Stomach (tissue), 8 donors: ENCODE measurements at regions not wholly inside any gene's neighbourhood (a gene's known extent, or its start where the extent isn't known, plus 50 kb on each side); places are given as distances from the start of the nearest gene placed in this dataset.

ENCODE experiments used
- DNase-seq, 2 donors: peaks; one replicate each; pipeline versions ENCODE4 v3.0.0 to v3.0.0-alpha.2; 2013 to 2019
- H3K27ac ChIP-seq, 5 donors: fragments of 200-600 bp in 4 of 5; sonication (generic) in 4 of 5; one replicate each; pipeline ENCODE4 v1.5.1; 2013 to 2019; ENCODE audit warnings: mild to moderate bottlenecking in 1 of 5, moderate library complexity in 1 of 5
- H3K27me3 ChIP-seq, 3 donors: fragments of 200-600 bp; sonication (generic); one replicate each; pipeline ENCODE4 v1.5.1; 2017 to 2019; ENCODE audit warnings: mixed run types in 1 of 3
- H3K36me3 ChIP-seq, 4 donors: fragments of 200-600 bp; sonication (generic); 1 replicate in 3 of 4; 2 replicates in 1 of 4; pipeline ENCODE4 v1.5.1; 2016 to 2019
- H3K4me1 ChIP-seq, 4 donors: fragments of 200-600 bp; sonication (generic); one replicate each; pipeline ENCODE4 v1.5.1; 2016 to 2019
- H3K4me3 ChIP-seq, 4 donors: fragments of 200-600 bp; sonication (generic) in 3 of 4; one replicate each; pipeline ENCODE4 v1.5.1; 2016 to 2019; ENCODE audit warnings: mild to moderate bottlenecking in 1 of 4
- H3K9me3 ChIP-seq, 4 donors: fragments of 200-600 bp; sonication (generic); one replicate each; pipeline ENCODE4 v1.5.1; 2016 to 2019
- CTCF ChIP-seq, 7 experiments: fragments of 450-650 bp in 4 of 7; fragments of 200-600 bp in 3 of 7; sonication (generic) in 3 of 7; IDR thresholded peaks; one replicate each; pipeline ENCODE4 v1.5.1; 2016 to 2019; ENCODE audit warnings: antibody characterized with exemption in 7 of 7, control low read depth in 2 of 7, mild to moderate bottlenecking in 1 of 7
- EP300 ChIP-seq: sonication (generic); formaldehyde crosslinking; IDR thresholded peaks from one replicate; pipeline ENCODE4 v1.6.1; 2017; ENCODE audit warnings: antibody characterized with exemption
- POLR2A ChIP-seq, 4 donors: fragments of 450-650 bp; IDR thresholded peaks; one replicate each; pipeline ENCODE4 v1.6.1; 2016; ENCODE audit warnings: antibody characterized with exemption in 4 of 4, control low read depth in 2 of 4, mild to moderate bottlenecking in 1 of 4, moderate library complexity in 1 of 4
- POLR2AphosphoS5 ChIP-seq, 3 donors: sonication (generic); formaldehyde crosslinking; IDR thresholded peaks; one replicate each; pipeline ENCODE4 v1.6.1; 2016; ENCODE audit warnings: antibody characterized with exemption in 3 of 3
- WGBS, 5 donors: extraction: QIAGEN DNeasy Blood & Tissue Kit in 3 of 5; methylation state at CpG; one replicate each; pipeline versions ENCODE4 v1.1.5 to v1.1.7; 2013 to 2018; 5-methylcytosine and 5-hydroxymethylcytosine counted together
- intact Hi-C: fragments of 100-400 bp; cut with DNase I; formaldehyde crosslinking; loops from one replicate; pipeline ENCODE4 v1.15.1; 2023; ENCODE audit warnings: low total_unique reads
- donor health status: healthy with polysubstance abuse.
- donor health status: Bipolar disorder and iron deficiency.
- donor health status: healthy.

DNA sequence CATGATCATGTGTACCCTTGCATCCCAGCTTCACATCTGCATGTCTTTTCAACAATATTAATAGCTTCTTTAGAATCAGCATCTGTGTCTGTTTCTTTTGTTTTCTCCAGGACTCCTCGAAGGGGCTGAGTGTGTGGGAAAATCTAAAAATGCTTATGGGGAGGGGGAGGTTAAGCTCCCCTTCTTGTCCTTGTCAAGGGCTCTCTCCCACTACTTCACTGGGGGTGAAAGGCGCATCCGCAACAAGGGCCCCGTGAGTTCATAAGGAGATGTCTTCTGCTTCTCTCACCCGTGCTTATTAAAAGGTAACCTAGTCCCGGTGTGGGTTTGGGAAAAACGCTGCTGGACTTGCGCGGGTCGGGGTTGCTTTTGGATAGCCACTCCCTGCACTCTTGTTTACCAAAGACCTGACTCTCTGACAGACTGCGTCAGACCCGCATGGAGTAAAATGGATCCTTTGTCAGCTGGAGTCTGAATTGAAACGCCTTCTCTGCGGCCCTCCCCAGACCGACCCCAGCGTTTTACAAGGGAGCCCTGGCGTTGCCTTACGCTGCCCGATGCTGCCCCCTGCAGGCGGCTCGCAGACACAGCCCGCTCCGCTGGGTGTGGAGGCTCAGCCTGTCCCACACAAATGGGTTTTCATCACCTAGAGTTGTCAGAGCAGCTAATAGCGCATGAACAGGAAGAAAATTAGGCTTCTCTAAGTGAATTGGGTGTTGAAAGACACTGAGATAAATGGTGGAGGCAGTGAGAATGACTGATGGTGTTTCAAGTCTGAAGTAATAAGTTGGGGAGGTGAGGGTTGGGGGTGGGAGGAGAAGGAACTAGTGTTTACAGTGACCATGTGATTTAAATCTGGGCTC lies 53.8 kb downstream of the IER5 start:
- Histone ChIP-seq H3K36me3 (no peaks in the 10 kb centered on the region), H3K27ac (peak overlapping the region in 4 of 5 donors; percentile 11 to 67 (median 38)), H3K27me3 (no peaks in the 10 kb centered on the region), H3K4me3 (peak overlapping the region in 3 of 4 donors; percentile 23 to 29 (median 27)), H3K4me1 (peaks cover 6 to 24% (median 14%) of the 10 kb centered on the region in 4 donors), H3K9me3 (no peaks in the 10 kb centered on the region)
- TF ChIP-seq CTCF (IDR thresholded peaks at IDR 0.05) (peak in 6 of 7 experiments; percentile 48 to 97 (median 93)), POLR2AphosphoS5 (IDR thresholded peaks at IDR 0.05) (peak in 2 of 3 donors; percentile 15 to 76), EP300 (no peak), POLR2A (IDR thresholded peaks at IDR 0.05) (no peak)
- WGBS, 5 donors: 12 to 26% (median 13%) methylated on average over 17 to 24 of the region's 24 CpGs
- DNase-seq: peak; percentile 90 to 96
- intact Hi-C loops: loop anchor here (10.0 kb wide), 2 partner anchors 108 to 258 kb away; partner anchors contain the start of gene MR1

DNA sequence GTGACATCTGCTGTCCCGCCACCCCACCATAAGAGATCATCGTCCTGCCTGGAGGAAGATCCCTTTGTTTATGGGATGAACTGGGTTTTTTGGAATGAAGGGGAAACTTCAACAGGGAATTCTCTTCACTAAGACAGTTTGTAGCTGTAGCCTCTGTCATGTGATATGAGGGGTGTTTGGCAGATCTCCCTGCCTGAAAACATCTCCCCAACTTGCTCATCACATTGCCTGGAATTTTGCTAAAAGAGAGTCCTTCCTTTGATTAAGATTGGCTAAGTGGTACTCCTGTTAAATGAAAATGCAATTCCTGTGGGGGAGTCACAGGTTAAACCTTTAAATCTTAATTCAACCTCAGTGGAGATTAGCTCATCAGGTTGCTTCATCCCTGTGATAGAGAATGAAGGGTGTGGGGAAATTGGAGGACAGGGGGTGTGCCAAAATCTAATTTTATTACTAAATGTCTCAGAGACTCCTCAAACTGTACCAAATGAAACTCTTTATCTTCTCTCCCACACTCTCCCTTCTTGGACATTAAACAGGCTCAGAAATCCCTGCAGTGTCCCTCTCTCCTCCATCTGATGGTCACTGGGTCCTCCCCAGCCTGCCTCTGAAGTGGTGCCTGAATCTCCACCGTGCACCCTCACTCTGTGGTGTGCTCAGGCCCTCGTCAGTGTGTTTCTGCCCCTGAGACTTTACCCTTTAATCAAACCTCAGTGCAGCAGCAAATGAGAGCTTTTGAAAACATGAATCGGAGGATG lies 54.8 kb downstream of the IER5 start:
- 45 to 68% (median 57%) methylated on average over 5 of the region's 5 CpGs for WGBS, 5 donors
- H3K9me3 ChIP-seq: no peaks in the 10 kb centered on the region
- intact Hi-C loops: loop anchor here (10.0 kb wide), 2 partner anchors 108 to 258 kb away; partner anchors contain the start of gene MR1
- no peak overlapping the region for H3K4me3 ChIP-seq
- H3K4me1 ChIP-seq: peaks cover 6 to 24% (median 14%) of the 10 kb centered on the region in 4 donors
- H3K36me3 ChIP-seq: no peaks in the 10 kb centered on the region
- DNase-seq: peak in 1 of 2 donors; percentile 52
- H3K27me3 ChIP-seq: no peaks in the 10 kb centered on the region
- H3K27ac ChIP-seq: peak overlapping the region in 3 of 5 donors; percentile 30 to 67 (median 47)
- TF ChIP-seq POLR2AphosphoS5 (IDR thresholded peaks at IDR 0.05) (no peak), EP300 (no peak), CTCF (IDR thresholded peaks at IDR 0.05) (no peak), POLR2A (IDR thresholded peaks at IDR 0.05) (no peak)

DNA sequence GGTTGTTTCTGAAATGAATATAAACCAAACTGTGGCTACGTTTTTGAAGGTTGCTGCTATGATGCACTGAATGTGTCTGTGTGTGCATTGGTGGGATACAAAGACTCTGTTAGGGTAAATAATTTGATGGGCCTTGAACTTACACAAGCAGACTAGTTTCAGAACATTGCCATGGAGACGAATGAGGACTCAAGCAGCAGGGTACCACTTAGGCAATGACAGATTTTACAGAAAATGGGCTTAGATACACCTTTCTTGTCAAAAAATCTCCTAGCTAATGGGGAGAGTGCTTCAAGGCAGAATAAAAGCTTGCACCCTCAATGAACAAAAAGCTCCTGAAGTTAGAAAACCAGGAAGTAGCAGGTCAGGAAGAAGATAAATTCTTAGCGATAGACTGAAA lies 55.7 kb downstream of the IER5 start:
- Histone ChIP-seq H3K4me3 (no peak overlapping the region), H3K27me3 (no peaks in the 10 kb centered on the region), H3K9me3 (no peaks in the 10 kb centered on the region), H3K4me1 (peaks cover 6 to 30% (median 14%) of the 10 kb centered on the region in 4 donors), H3K27ac (no peak overlapping the region), H3K36me3 (no peaks in the 10 kb centered on the region)
- intact Hi-C loops: loop anchor here (10.0 kb wide), 2 partner anchors 109 to 259 kb away; partner anchors contain the start of gene MR1
- DNase-seq: no peak
- TF ChIP-seq EP300 (no peak), POLR2AphosphoS5 (IDR thresholded peaks at IDR 0.05) (no peak), POLR2A (IDR thresholded peaks at IDR 0.05) (no peak), CTCF (IDR thresholded peaks at IDR 0.05) (no peak)
- 62 to 74% (median 65%) methylated on average over 3 of the region's 3 CpGs for WGBS, 5 donors

- TF ChIP-seq EP300: no peak
- no peak for TF ChIP-seq POLR2AphosphoS5 (IDR thresholded peaks at IDR 0.05)
- no peak for TF ChIP-seq POLR2A (IDR thresholded peaks at IDR 0.05)
- no peak for TF ChIP-seq CTCF (IDR thresholded peaks at IDR 0.05)
- Histone ChIP-seq H3K27me3 (no peaks in the 10 kb centered on the region), H3K27ac (no peak overlapping the region), H3K4me3 (no peak overlapping the region), H3K36me3 (no peaks in the 10 kb centered on the region), H3K9me3 (no peaks in the 10 kb centered on the region), H3K4me1 (peaks cover 16 to 46% (median 24%) of the 10 kb centered on the region in 4 donors)
- WGBS, 5 donors: 32 to 73% (median 40%) methylated on average over 3 of the region's 3 CpGs
- DNase-seq: no peak
- intact Hi-C loops: loop anchor here (10.0 kb wide), 2 partner anchors 114 to 264 kb away; partner anchors contain the start of gene MR1
Observed at GRCh38 chr1:181148636-181149035, 60.1 kb downstream of the IER5 start.
